PC-9 (cell line): ENCODE measurements at regions not wholly inside any gene's neighbourhood (a gene's known extent, or its start where the extent isn't known, plus 50 kb on each side); places are given as distances from the start of the nearest gene placed in this dataset.
A peak's percentile ranks its signal among the peaks of the same experiment; 100 is the strongest.

ENCODE experiments used
- BruUV-seq: library from RNA; stranded (reverse); fragments of 400-500 nt; replicated peaks from 2 replicates; lab custom pipeline; 2021; lab: Mats Ljungman, UMichigan
- CTCF ChIA-PET: fragments of 300-600 bp; sonication (Branson Sonifier 250); formaldehyde crosslinking; loops from one replicate; lab custom pipeline; 2022; ENCODE audit warnings: antibody characterized with exemption; lab: Charles Lee
- POLR2A ChIA-PET: fragments of 300-600 bp; sonication (Branson Sonifier 250); formaldehyde crosslinking; loops from one replicate; lab custom pipeline; 2022; ENCODE audit warnings: antibody characterized with exemption; ENCODE audit not compliant: unreplicated experiment; lab: Charles Lee
- DNase-seq, 2 experiments: peaks; one replicate each; pipeline versions ENCODE4 v3.0.0 to v3.0.0-alpha.2; 2015 to 2022; ENCODE audit warnings: mixed read lengths in 1 of 2
- H2AFZ ChIP-seq: fragments of 200-600 bp; sonication (generic); 2 replicates; pipeline ENCODE4 v1.8.1; 2017; ENCODE audit warnings: antibody characterized with exemption
- H3F3A ChIP-seq: fragments of 200-600 bp; sonication (generic); 2 replicates; pipeline ENCODE4 v1.8.1; 2017; ENCODE audit warnings: antibody characterized with exemption, mild to moderate bottlenecking, low read depth; ENCODE audit not compliant: insufficient read depth
- H3K27ac ChIP-seq: fragments of 200-600 bp; sonication (generic); 2 replicates; pipeline ENCODE4 v1.6.1; 2016; ENCODE audit warnings: mixed run types
- H3K27me3 ChIP-seq: fragments of 200-600 bp; sonication (generic); 2 replicates; pipeline ENCODE4 v1.6.1; 2016; ENCODE audit warnings: low read depth, mixed run types; ENCODE audit not compliant: insufficient read depth
- H3K36me3 ChIP-seq: fragments of 200-600 bp; sonication (generic); 2 replicates; pipeline ENCODE4 v1.6.1; 2016; ENCODE audit warnings: low read depth, mixed run types
- H3K4me1 ChIP-seq: fragments of 200-600 bp; sonication (generic); replicated peaks from 2 replicates; pipeline ENCODE4 v1.6.1; 2016; ENCODE audit warnings: mixed run types; ENCODE audit not compliant: insufficient read depth
- H3K4me2 ChIP-seq: fragments of 200-600 bp; sonication (generic); 2 replicates; pipeline ENCODE4 v1.6.1; 2017; ENCODE audit warnings: mixed run types
- H3K4me3 ChIP-seq: fragments of 200-600 bp; sonication (generic); 2 replicates; pipeline ENCODE4 v1.6.1; 2016; ENCODE audit warnings: mixed run types
- H3K79me2 ChIP-seq: fragments of 200-600 bp; sonication (generic); 2 replicates; pipeline ENCODE4 v1.6.1; 2017; ENCODE audit warnings: low read depth, mixed run types
- H3K9me2 ChIP-seq: fragments of 200-600 bp; sonication (generic); 2 replicates; pipeline ENCODE4 v1.8.1; 2017; ENCODE audit warnings: mild to moderate bottlenecking; ENCODE audit not compliant: insufficient read depth
- H3K9me3 ChIP-seq: fragments of 200-600 bp; sonication (generic); 2 replicates; pipeline ENCODE4 v1.8.1; 2016; ENCODE audit warnings: low read depth; ENCODE audit not compliant: insufficient read depth
- H4K20me1 ChIP-seq: fragments of 200-600 bp; sonication (generic); 2 replicates; pipeline ENCODE4 v1.8.1; 2017; ENCODE audit not compliant: insufficient read depth
- CTCF ChIP-seq: fragments of 200-600 bp; sonication (generic); conservative IDR thresholded peaks from 2 replicates; pipeline ENCODE4 v1.6.1; 2017; ENCODE audit warnings: mixed run types, antibody characterized with exemption, mild to moderate bottlenecking, moderate library complexity
- EZH2 ChIP-seq: fragments of 200-600 bp; sonication (generic); IDR thresholded peaks from 2 replicates; pipeline ENCODE4 v1.8.0; 2017; ENCODE audit warnings: antibody characterized with exemption, low read depth
- intact Hi-C: fragments of 100-400 bp; cut with micrococcal nuclease; formaldehyde crosslinking; loops from one replicate; pipeline ENCODE4 v1.10.0; 2022; ENCODE audit not compliant: unreplicated experiment

- ChIA-PET POLR2A (no interaction called here), CTCF (no interaction called here)
- intact Hi-C loops, result no loop called here
- Histone ChIP-seq H3K79me2 (no peaks in the 10 kb centered on the region), H3K9me3 (peaks cover 25% of the 10 kb centered on the region), H3F3A (no peaks in the 10 kb centered on the region), H3K27me3 (no peaks in the 10 kb centered on the region), H4K20me1 (no peaks in the 10 kb centered on the region), H3K4me1 (0 out of 2 replicates have a peak, but pooled peaks cover 9% of the 10 kb centered on the region), H3K36me3 (no peaks in the 10 kb centered on the region), H3K4me2 (no peak overlapping the region), H3K4me3 (no peak overlapping the region), H3K9me2 (no peaks in the 10 kb centered on the region), H3K27ac (no peak overlapping the region), H2AFZ (no peak overlapping the region)
- DNase-seq, result no peak
- BruUV-seq, result no TSS peak
- no peak for TF ChIP-seq EZH2
- TF ChIP-seq CTCF, result no peak
Measured at GRCh38 chr2:111226876-111227700, 106.4 kb downstream of the BCL2L11 start.

- Histone ChIP-seq H4K20me1 (no peaks in the 10 kb centered on the region), H3K9me3 (peaks cover 26% of the 10 kb centered on the region), H3K4me1 (0 out of 2 replicates have a peak, but pooled peaks cover 9% of the 10 kb centered on the region), H2AFZ (no peak overlapping the region), H3K9me2 (no peaks in the 10 kb centered on the region), H3K4me3 (no peak overlapping the region), H3K27ac (no peak overlapping the region), H3K4me2 (no peak overlapping the region), H3K36me3 (no peaks in the 10 kb centered on the region), H3F3A (no peaks in the 10 kb centered on the region), H3K27me3 (no peaks in the 10 kb centered on the region), H3K79me2 (no peaks in the 10 kb centered on the region)
- ChIA-PET CTCF (no interaction called here), POLR2A (no interaction called here)
- BruUV-seq, result no TSS peak
- peak; percentile 40 to 54 for DNase-seq
- TF ChIP-seq CTCF, result no peak
- TF ChIP-seq EZH2, result no peak
- intact Hi-C loops, result no loop called here
Measured at GRCh38 chr2:111227716-111228141, 107.0 kb downstream of the BCL2L11 start.

- H2AFZ ChIP-seq, result no peak overlapping the region
- no peaks in the 10 kb centered on the region for H3K79me2 ChIP-seq
- peaks cover 13% of the 10 kb centered on the region for H3K9me3 ChIP-seq
- 0 out of 2 replicates have a peak, but pooled peaks cover 9% of the 10 kb centered on the region for H3K4me1 ChIP-seq
- ChIA-PET POLR2A (no interaction called here), CTCF (no interaction called here)
- H3K36me3 ChIP-seq, result no peaks in the 10 kb centered on the region
- DNase-seq, result no peak
- no peaks in the 10 kb centered on the region for H4K20me1 ChIP-seq
- no peaks in the 10 kb centered on the region for H3F3A ChIP-seq
- H3K4me2 ChIP-seq, result no peak overlapping the region
- TF ChIP-seq CTCF (no peak), EZH2 (no peak)
- H3K27me3 ChIP-seq, result no peaks in the 10 kb centered on the region
- intact Hi-C loops, result no loop called here
- no TSS peak for BruUV-seq
- no peak overlapping the region for H3K4me3 ChIP-seq
- H3K9me2 ChIP-seq, result no peaks in the 10 kb centered on the region
- no peak overlapping the region for H3K27ac ChIP-seq
Measured at GRCh38 chr2:111231532-111232252, 111.0 kb downstream of the BCL2L11 start.
